ENCODE measurements at regions not wholly inside any gene's neighbourhood (a gene's known extent, or its start where the extent isn't known, plus 50 kb on each side); places are given as distances from the start of the nearest gene placed in this dataset.
"Not testable (repeated sequence)": the region's sequence is repeated elsewhere in the genome, so short reads cannot be mapped to it uniquely, and the experiment has no call there.

DNA sequence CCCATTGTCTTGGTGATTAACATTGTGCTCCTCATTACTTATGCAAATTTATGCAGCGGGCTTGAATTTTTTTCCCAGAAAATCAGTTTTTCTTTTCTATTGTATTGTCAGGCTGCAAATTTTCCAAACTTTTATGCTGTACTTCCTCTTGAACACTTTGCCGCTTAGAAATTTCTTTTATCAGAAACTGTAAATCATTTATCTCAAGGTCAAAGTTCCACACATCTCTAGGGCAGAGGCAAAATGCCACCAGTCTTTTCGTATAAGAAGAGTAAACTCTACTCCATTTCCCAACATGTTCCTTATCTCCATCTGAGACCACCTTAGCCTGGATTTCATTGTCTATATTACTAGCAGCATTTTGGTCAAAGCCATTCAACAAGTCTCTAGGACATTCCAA, 113.9 kb upstream of the OLFM3 start:
- TF ChIP-seq, protein P1, sequence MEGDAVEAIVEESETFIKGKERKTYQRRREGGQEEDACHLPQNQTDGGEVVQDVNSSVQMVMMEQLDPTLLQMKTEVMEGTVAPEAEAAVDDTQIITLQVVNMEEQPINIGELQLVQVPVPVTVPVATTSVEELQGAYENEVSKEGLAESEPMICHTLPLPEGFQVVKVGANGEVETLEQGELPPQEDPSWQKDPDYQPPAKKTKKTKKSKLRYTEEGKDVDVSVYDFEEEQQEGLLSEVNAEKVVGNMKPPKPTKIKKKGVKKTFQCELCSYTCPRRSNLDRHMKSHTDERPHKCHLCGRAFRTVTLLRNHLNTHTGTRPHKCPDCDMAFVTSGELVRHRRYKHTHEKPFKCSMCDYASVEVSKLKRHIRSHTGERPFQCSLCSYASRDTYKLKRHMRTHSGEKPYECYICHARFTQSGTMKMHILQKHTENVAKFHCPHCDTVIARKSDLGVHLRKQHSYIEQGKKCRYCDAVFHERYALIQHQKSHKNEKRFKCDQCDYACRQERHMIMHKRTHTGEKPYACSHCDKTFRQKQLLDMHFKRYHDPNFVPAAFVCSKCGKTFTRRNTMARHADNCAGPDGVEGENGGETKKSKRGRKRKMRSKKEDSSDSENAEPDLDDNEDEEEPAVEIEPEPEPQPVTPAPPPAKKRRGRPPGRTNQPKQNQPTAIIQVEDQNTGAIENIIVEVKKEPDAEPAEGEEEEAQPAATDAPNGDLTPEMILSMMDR (IDR thresholded peaks at IDR 0.05; ENCODE audit: extremely low read depth, missing control alignments): no peak

DNA sequence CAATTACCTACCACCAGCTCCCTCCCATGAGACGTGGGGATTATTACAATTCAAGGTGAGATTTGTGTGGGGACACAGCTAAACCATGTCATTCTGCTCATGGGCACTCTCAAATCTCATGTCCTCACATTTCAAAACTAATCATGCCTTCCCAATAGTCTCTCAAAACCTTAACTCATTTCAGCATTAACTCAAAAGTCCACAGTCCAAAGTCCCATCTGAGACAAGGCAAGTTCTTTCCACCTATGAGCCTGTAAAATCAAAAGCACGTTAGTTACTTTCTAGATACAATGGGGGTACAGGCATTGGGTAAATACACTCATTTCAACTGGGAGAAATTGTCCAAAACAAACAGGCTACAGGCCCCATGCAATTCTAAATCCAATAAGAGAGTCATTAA, 112.8 kb upstream of the OLFM3 start:
- DNase-seq (ENCODE audit: low spot score): not testable (repeated sequence)

More for the DNA sequence above, 113.9 kb upstream of the OLFM3 start:
- no peak for DNase-seq (ENCODE audit: low spot score)

DNA sequence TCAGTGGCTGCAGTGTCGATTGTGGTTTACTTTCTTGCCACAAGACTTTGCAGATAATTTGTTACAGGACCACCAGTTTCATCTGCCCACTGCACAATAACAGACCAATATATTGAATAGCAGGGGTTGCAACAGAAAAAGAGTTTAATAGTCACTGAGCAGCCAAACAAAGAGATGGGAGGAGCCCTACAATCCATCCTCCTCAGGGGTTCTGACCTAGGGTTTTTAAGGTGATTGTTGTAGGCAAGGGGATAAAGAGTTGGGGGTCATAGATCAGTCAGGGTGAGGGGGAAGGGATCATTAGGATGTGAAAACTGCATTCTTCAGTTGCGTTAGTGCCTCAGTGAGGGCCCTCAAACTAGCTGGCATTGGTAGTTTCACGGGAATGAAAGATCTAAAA, 110.7 kb upstream of the OLFM3 start:
- DNase-seq (ENCODE audit: low spot score): no peak
- TF ChIP-seq, protein P1 (IDR thresholded peaks at IDR 0.05; ENCODE audit: extremely low read depth, missing control alignments): no peak

DNA sequence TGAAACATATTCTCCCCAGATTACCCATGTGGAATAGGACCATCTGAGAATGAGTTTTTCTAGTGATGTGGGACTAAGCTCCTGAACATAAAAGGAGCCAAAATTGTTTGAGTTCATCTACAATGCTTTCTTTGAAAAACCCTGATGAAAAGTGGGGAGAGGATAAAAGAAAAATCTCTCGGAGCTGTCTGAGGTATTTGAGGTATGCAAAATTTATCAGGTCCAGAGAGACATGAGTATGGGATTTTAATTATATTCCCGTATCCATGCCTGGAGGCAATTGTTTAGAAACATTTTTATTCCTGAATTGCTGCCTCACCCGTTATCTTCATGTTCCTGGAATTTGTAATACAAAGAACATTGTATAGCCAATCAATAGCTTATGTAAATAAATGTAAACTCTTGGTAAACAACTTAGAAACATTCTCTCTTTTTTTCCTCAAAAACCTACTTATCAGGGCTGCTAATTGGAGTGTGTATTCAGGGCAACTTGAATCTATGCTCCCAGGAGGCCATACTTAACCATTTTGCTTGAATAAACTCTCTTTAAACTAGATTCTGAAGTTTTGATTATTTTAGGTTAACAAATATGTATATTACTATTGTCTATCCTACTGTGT, 109.3 kb upstream of the OLFM3 start:
- no peak for DNase-seq (ENCODE audit: low spot score)
- TF ChIP-seq, protein P1 (IDR thresholded peaks at IDR 0.05; ENCODE audit: extremely low read depth, missing control alignments): no peak

DNA sequence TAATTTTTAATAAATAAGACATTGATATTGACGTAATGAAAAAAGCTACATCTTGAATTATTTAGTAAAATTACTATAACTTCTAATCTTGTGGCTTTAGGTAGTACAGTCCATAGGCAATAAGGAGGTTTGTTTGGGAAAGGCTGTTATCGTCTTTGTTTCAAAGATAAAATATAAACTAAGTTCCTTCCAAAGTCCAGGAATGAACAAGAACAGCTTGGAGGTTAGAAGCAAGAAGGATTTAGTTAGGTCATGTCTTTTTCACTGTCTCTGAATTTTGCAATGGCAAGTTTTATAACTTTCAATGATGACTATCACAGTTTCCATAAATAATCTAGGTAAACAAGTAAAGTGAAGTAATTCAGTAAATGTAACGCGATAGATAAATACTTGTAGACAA, 106.9 kb upstream of the OLFM3 start:
- no peak for DNase-seq (ENCODE audit: low spot score)
- TF ChIP-seq, protein P1 (IDR thresholded peaks at IDR 0.05; ENCODE audit: extremely low read depth, missing control alignments): no peak

DNA sequence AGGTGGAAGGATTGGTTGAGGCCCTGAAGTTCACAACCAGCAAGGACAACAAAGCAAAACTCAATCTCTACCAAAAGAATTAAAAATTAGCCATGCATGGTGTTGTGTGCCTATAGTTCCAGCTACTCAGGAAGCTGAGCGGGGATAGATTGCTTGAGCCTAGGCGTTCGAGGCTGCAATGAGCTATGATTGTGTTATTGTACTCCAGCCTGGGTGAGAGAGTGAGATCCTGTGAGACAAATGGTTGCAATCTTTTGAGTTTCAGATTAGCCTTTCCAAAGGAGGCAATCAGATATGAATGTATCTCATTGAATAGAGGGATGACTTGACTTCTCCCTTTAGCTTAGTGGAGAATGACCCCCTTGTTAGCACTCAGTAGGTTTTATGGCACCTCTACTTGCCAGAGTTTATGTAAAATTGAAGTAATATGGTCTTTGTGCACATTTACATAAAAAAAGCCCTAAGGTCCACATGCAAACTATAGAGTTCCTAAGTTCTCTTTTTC, 105.6 kb upstream of the OLFM3 start:
- DNase-seq (ENCODE audit: low spot score): no peak
- TF ChIP-seq, protein P1 (IDR thresholded peaks at IDR 0.05; ENCODE audit: extremely low read depth, missing control alignments): no peak

DNA sequence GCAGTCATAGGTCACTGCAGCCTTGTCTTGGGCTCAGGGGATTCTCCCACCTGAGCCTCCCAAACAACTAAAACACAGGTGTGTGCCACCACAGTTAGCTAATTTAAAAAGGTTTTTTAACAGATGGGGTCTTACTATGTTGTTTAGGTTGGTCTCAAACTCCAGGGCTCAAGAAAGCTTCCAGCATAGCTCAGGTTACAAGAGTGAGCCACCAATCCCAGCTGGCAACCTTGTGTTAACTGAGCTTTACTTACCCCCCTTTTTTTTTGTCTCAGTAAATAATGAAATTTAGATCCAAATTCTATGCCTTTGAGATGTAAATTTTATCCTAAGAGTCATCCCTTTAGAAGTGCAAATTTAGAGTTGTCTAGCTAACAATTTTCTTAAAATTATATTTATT, 103.9 kb upstream of the OLFM3 start:
- TF ChIP-seq, protein P1 (IDR thresholded peaks at IDR 0.05; ENCODE audit: extremely low read depth, missing control alignments): no peak
- no peak for DNase-seq (ENCODE audit: low spot score)

DNA sequence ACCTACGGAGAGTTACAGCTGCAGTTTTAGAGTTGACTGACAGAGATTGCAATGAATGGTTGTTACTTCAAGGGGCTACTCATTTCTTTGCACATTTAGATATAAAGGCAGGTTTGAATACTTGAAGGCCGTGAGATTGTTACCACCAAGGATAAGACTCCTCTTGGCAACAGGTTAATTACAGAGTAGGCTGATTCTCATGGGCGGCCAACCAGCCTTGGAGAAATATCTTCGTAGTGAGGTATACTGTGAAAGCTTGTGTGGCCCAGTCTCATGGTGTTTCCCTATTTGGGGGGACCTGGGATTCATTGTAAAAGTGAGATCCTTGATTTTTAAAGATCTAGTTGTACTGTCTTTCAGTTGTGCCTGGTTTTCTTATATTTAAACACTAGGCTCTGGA, 103.2 kb upstream of the OLFM3 start:
- TF ChIP-seq, protein P1 (IDR thresholded peaks at IDR 0.05; ENCODE audit: extremely low read depth, missing control alignments): no peak
- DNase-seq (ENCODE audit: low spot score): no peak

All from GM20000 (cell line).